ENCODE measurements at regions not wholly inside any gene's neighbourhood (a gene's known extent, or its start where the extent isn't known, plus 50 kb on each side); places are given as distances from the start of the nearest gene placed in this dataset.

DNA sequence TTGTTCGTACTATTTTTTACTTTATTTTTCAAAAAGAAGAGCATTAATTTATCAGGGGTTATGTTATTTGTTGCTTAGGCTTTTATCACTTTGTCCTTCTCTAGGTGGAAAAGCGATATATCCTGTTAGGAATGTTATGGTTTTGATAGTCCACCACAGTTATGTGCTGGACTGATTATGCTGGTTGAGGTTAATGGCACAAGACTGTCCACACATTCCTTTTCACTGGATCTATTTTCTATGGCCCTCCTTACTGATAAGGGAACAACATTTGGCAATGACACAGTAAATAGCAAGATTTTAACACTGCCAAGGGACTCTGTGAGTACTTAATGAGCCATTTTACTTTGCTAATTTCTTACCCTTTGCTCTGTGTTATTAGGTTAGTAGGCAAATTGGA lies 1212.3 kb downstream of the NXPH1 start:
- TF ChIP-seq POLR2A (IDR thresholded peaks at IDR 0.05) = no peak
- TF ChIP-seq CTCF (IDR thresholded peaks at IDR 0.05) = no peak

Measured in testis (tissue), 2 donors.